OCI-LY7 (cell line): ENCODE measurements at regions not wholly inside any gene's neighbourhood (a gene's known extent, or its start where the extent isn't known, plus 50 kb on each side); places are given as distances from the start of the nearest gene placed in this dataset.

ENCODE experiments used
- BruUV-seq: library from RNA; stranded (reverse); fragments of 400-500 nt; replicated peaks from 2 replicates; lab custom pipeline; 2021; lab: Mats Ljungman, UMichigan
- CTCF ChIA-PET: fragments of 300-600 bp; sonication (Branson Sonifier 250); formaldehyde crosslinking; loops from one replicate; lab custom pipeline; 2022; ENCODE audit warnings: antibody characterized with exemption; ENCODE audit not compliant: unreplicated experiment; lab: Charles Lee
- POLR2A ChIA-PET: fragments of 300-600 bp; sonication (Branson Sonifier 250); formaldehyde crosslinking; loops from one replicate; lab custom pipeline; 2022; ENCODE audit warnings: antibody characterized with exemption; lab: Charles Lee
- DNase-seq: peaks from one replicate; pipeline ENCODE4 v3.0.0-alpha.2; 2015; ENCODE audit warnings: low spot score
- H2AFZ ChIP-seq: fragments of 200-600 bp; sonication (generic), shearing (Covaris generic); 2 replicates; pipeline ENCODE4 v1.6.1; 2014; ENCODE audit warnings: mild to moderate bottlenecking, antibody characterized with exemption, low read length, moderate library complexity
- H3K27ac ChIP-seq: fragments of 200-600 bp; sonication (generic); 2 replicates; pipeline ENCODE4 v1.5.1; 2014; ENCODE audit warnings: mixed run types, low read depth, mild to moderate bottlenecking, moderate library complexity, low read length, inconsistent platforms; ENCODE audit not compliant: poor library complexity, severe bottlenecking
- H3K36me3 ChIP-seq: fragments of 200-600 bp; sonication (generic); 2 replicates; pipeline ENCODE4 v1.6.1; 2014; ENCODE audit warnings: mild to moderate bottlenecking, antibody characterized with exemption, low read length, moderate library complexity, mixed read lengths; ENCODE audit not compliant: insufficient read depth
- H3K4me1 ChIP-seq: fragments of 200-600 bp; sonication (generic); 2 replicates; pipeline ENCODE4 v1.5.1; 2014; ENCODE audit warnings: mild to moderate bottlenecking, low read length; ENCODE audit not compliant: insufficient read depth, poor library complexity, severe bottlenecking
- H3K4me2 ChIP-seq: fragments of 200-600 bp; sonication (generic); 2 replicates; pipeline ENCODE4 v1.6.1; 2014; ENCODE audit warnings: mild to moderate bottlenecking, low read length
- H3K4me3 ChIP-seq: fragments of 200-600 bp; sonication (generic); 2 replicates; pipeline ENCODE4 v1.5.1; 2014; ENCODE audit warnings: mild to moderate bottlenecking, low read depth, low read length; ENCODE audit not compliant: poor library complexity, severe bottlenecking
- H3K79me2 ChIP-seq: fragments of 200-600 bp; sonication (generic); 2 replicates; pipeline ENCODE4 v1.6.1; 2016; ENCODE audit warnings: low read depth, mild to moderate bottlenecking, low read length, moderate library complexity, mixed read lengths; ENCODE audit not compliant: insufficient read depth
- H3K9me2 ChIP-seq: fragments of 200-600 bp; sonication (generic); 2 replicates; pipeline ENCODE4 v1.6.1; 2016; ENCODE audit warnings: mild to moderate bottlenecking, low read length, mixed read lengths; ENCODE audit not compliant: insufficient read depth
- H3K9me3 ChIP-seq: fragments of 200-600 bp; sonication (generic); 2 replicates; pipeline ENCODE4 v1.6.1; 2014; ENCODE audit warnings: mild to moderate bottlenecking, mixed run types, low read length, mixed read lengths
- H4K20me1 ChIP-seq: fragments of 200-600 bp; sonication (generic); 2 replicates; pipeline ENCODE4 v1.6.1; 2014; ENCODE audit warnings: mild to moderate bottlenecking, antibody characterized with exemption, low read length, moderate library complexity, mixed read lengths; ENCODE audit not compliant: insufficient read depth
- CTCF ChIP-seq: fragments of 200-600 bp; sonication (generic); conservative IDR thresholded peaks from 2 replicates; pipeline ENCODE4 v1.5.1; 2014; ENCODE audit warnings: mild to moderate bottlenecking, antibody characterized with exemption, low read length, moderate library complexity, mixed read lengths
- EZH2phosphoT487 ChIP-seq: fragments of 200-600 bp; sonication (generic); IDR thresholded peaks from 2 replicates; pipeline ENCODE4 v1.6.1; 2018; ENCODE audit warnings: low read depth, borderline replicate concordance, mild to moderate bottlenecking, mixed run types, antibody characterized with exemption, low read length, moderate library complexity, mixed read lengths
- intact Hi-C: fragments of 100-400 bp; cut with micrococcal nuclease; formaldehyde crosslinking; loops from one replicate; pipeline ENCODE4 v1.10.0; 2022; ENCODE audit not compliant: unreplicated experiment

DNA sequence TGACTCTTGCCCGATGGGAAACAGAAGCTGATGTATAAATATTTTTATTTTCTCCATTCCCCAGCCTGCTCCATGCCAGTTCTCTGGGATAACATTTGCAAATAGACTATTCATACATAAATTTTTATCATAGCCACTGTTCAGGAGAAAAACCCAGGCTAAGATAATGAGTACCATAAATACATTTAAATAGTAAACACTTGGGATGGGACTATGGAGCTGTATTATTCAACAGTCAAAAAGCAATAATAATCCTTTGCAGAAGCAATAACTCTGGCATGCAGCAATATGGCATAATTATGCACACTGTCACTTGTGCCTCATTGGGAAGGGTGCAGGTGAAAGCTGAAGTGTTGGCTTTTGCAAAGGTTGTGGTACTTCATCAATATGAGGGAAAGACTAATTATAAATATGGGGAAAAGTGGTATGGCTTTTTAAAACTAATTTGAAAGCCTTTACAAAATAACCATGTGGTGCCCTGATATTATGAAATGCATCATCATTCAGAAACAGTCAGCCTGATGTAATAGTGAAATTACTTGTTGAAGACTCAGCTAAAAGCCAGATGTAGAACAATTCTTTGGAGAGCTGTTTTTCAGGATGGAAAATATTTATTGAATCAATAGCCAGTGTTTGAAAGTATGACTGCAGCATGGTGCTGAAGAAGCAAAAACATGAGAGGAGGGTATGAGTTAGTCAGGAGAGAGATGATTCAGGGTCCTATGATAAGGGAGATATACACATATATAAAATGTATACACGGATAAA, 2476.7 kb downstream of the PCDH9 start:
- Histone ChIP-seq H4K20me1 (no peaks in the 10 kb centered on the region), H3K36me3 (no peaks in the 10 kb centered on the region), H3K9me2 (no peaks in the 10 kb centered on the region), H2AFZ (no peak overlapping the region), H3K9me3 (no peaks in the 10 kb centered on the region), H3K79me2 (no peaks in the 10 kb centered on the region), H3K27ac (no peak overlapping the region), H3K4me1 (no peaks in the 10 kb centered on the region), H3K4me3 (no peak overlapping the region), H3K4me2 (no peak overlapping the region)
- no peak for TF ChIP-seq CTCF
- TF ChIP-seq EZH2phosphoT487: no peak
- DNase-seq: no peak
- CTCF ChIA-PET: no interaction called here
- POLR2A ChIA-PET: interaction anchor here (1.5 kb wide), 1 partner anchor 16 kb away, joined by 3 read pairs; no protein-coding TSS in a partner anchor
- no TSS peak for BruUV-seq
- intact Hi-C loops: no loop called here

DNA sequence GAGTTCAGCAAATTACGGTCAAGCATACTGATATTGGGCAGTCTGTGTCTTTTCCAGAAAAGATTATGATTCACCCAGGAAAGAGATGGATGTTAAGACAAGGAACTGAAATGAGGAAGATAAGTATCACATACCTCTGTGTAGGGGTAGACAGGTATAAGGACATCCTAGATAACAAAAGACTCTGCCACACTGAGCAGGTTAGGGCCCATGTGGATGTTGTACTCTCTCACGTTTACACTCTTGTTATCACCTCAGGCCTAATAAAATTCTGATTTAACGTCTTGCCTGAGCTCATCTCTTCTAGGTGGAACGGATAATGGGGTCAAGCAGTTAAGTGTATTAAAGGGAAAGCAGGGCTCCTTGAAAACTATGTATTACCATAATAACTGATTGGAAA, 2480.8 kb downstream of the PCDH9 start:
- POLR2A ChIA-PET: interaction anchor here (0.6 to 1.6 kb wide), 2 partner anchors 9 to 829 kb away, joined by 3 to 4 read pairs; no protein-coding TSS in a partner anchor
- no peak overlapping the region for H3K27ac ChIP-seq
- no peak for DNase-seq
- H3K4me2 ChIP-seq: no peak overlapping the region
- H3K9me3 ChIP-seq: no peaks in the 10 kb centered on the region
- intact Hi-C loops: no loop called here
- H3K9me2 ChIP-seq: no peaks in the 10 kb centered on the region
- BruUV-seq: no TSS peak
- H4K20me1 ChIP-seq: no peaks in the 10 kb centered on the region
- CTCF ChIA-PET: no interaction called here
- TF ChIP-seq CTCF (no peak), EZH2phosphoT487 (no peak)
- no peaks in the 10 kb centered on the region for H3K79me2 ChIP-seq
- no peak overlapping the region for H3K4me3 ChIP-seq
- H2AFZ ChIP-seq: no peak overlapping the region
- H3K4me1 ChIP-seq: no peaks in the 10 kb centered on the region
- no peaks in the 10 kb centered on the region for H3K36me3 ChIP-seq

GRCh38 chr13:64746845-64747244, 2483.3 kb downstream of the PCDH9 start:
- BruUV-seq: no TSS peak
- Histone ChIP-seq H3K4me3 (no peak overlapping the region), H3K36me3 (no peaks in the 10 kb centered on the region), H3K79me2 (no peaks in the 10 kb centered on the region), H3K4me1 (no peaks in the 10 kb centered on the region), H4K20me1 (no peaks in the 10 kb centered on the region), H3K9me2 (no peaks in the 10 kb centered on the region), H2AFZ (no peak overlapping the region), H3K9me3 (no peaks in the 10 kb centered on the region), H3K4me2 (no peak overlapping the region), H3K27ac (no peak overlapping the region)
- ChIA-PET CTCF (no interaction called here), POLR2A (no interaction called here)
- no peak for DNase-seq
- TF ChIP-seq EZH2phosphoT487 (no peak), CTCF (no peak)
- intact Hi-C loops: no loop called here
